Small intestine (tissue), 7 donors: ENCODE measurements at regions not wholly inside any gene's neighbourhood (a gene's known extent, or its start where the extent isn't known, plus 50 kb on each side); places are given as distances from the start of the nearest gene placed in this dataset.
"Not testable (repeated sequence)": the region's sequence is repeated elsewhere in the genome, so short reads cannot be mapped to it uniquely, and the experiment has no call there.

Experiments used
- DNase-seq, 2 donors: peaks; one replicate each; pipeline versions ENCODE4 v3.0.0 to v3.0.0-alpha.2; 2013
- FAIRE-seq: peaks from 2 replicates; lab custom pipeline; 2012; peaks lifted over from hg19 to GRCh38; lab: Jason Lieb, UNC
- H3K27ac ChIP-seq, 3 donors: one replicate each; pipeline ENCODE4 v1.5.1; 2013; ENCODE audit warnings: low read length in 2 of 3, mild to moderate bottlenecking in 2 of 3, control low read depth in 1 of 3, inconsistent platforms in 1 of 3, low read depth in 1 of 3, moderate library complexity in 1 of 3
- H3K27me3 ChIP-seq, 3 donors: one replicate each; pipeline ENCODE4 v1.6.1; 2013; ENCODE audit warnings: low read length in 3 of 3, inconsistent platforms in 1 of 3; ENCODE audit not compliant: control insufficient read depth in 3 of 3, insufficient read depth in 3 of 3
- H3K36me3 ChIP-seq, 3 donors: one replicate each; pipeline ENCODE4 v1.6.1; 2013; ENCODE audit warnings: low read length in 3 of 3, inconsistent platforms in 1 of 3, low read depth in 1 of 3, mild to moderate bottlenecking in 1 of 3, moderate library complexity in 1 of 3; ENCODE audit not compliant: control insufficient read depth in 3 of 3, insufficient read depth in 2 of 3
- H3K4me1 ChIP-seq, 3 donors: one replicate each; pipeline ENCODE4 v1.6.1; 2013; ENCODE audit warnings: low read length in 2 of 3, inconsistent platforms in 1 of 3, low read depth in 1 of 3, mild to moderate bottlenecking in 1 of 3, moderate library complexity in 1 of 3; ENCODE audit not compliant: control insufficient read depth in 3 of 3, insufficient read depth in 2 of 3
- H3K4me3 ChIP-seq, 3 donors: one replicate each; pipeline ENCODE4 v1.5.1; 2013; ENCODE audit warnings: low read length in 3 of 3, control low read depth in 1 of 3, inconsistent platforms in 1 of 3, low read depth in 1 of 3, mild to moderate bottlenecking in 1 of 3, moderate library complexity in 1 of 3
- H3K9me3 ChIP-seq, 2 donors: one replicate each; pipeline ENCODE4 v1.6.1; 2013; ENCODE audit warnings: low read depth in 1 of 2, low read length in 1 of 2; ENCODE audit not compliant: control insufficient read depth in 2 of 2, insufficient read depth in 1 of 2
- WGBS, 3 donors: extraction: QIAGEN DNeasy Blood & Tissue Kit; methylation state at CpG; one replicate each; pipeline ENCODE4 v1.1.7; 2013; 5-methylcytosine and 5-hydroxymethylcytosine counted together
- donor health status: healthy with polysubstance abuse.
- donor health status: control.
- donor health status: control.
- donor health status: Bipolar disorder and iron deficiency.
- donor health status: healthy.

DNA sequence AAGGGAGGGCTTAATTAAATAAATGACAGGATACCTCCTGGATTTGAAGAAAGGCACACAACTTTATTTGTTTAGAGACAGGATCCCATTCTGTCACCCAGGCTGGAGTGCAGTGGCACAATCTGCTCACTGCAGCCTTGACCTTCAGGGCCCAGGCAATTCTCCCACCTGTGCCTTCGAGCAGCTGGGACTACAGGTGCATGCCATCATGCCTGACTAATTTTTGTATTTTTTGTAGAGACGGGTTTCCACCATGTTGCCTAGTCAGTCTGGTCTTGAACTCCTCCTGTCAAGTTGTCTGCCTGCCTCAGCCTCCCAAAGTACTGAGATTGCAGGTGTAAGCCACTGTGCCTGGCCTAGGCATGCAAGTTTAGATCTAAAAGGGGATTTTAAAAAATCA is 272.7 kb upstream of the MBL2 start:
- H3K27me3 ChIP-seq, result no peaks in the 10 kb centered on the region
- WGBS, 3 donors, result 38 to 68% (median 52%) methylated on average over 2 of the region's 2 CpGs
- FAIRE-seq (no peak), DNase-seq (no peak)
- no peaks in the 10 kb centered on the region for H3K36me3 ChIP-seq
- no peaks in the 10 kb centered on the region for H3K9me3 ChIP-seq
- H3K4me3 ChIP-seq, result no peak overlapping the region
- peaks cover 0 to 3% (median 0%) of the 10 kb centered on the region in 3 donors for H3K4me1 ChIP-seq
- H3K27ac ChIP-seq, result no peak overlapping the region

DNA sequence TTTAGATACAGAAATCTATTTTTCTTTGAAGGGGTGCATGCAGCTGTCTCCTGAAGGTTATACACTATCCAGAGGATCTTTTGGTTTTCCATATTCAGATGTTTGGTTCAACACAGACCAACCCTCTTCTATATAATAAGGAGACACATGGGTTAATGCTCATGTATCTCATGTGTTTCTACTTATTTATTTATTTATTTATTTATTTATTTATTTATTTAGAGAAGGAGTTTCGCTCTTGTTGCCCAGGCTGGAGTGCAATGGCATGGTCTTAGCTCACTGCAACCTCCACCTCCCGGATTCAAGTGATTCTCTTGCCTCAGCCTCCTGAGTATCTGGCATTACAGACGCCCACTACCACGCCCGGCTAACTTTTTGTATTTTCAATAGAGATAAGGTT is 263.2 kb upstream of the MBL2 start:
- H3K9me3 ChIP-seq, H3K4me3 ChIP-seq, H3K27me3 ChIP-seq, DNase-seq, H3K4me1 ChIP-seq, H3K27ac ChIP-seq, FAIRE-seq, H3K36me3 ChIP-seq: not testable (repeated sequence)
- 83 to 96% (median 93%) methylated on average over 5 of the region's 5 CpGs for WGBS, 3 donors

DNA sequence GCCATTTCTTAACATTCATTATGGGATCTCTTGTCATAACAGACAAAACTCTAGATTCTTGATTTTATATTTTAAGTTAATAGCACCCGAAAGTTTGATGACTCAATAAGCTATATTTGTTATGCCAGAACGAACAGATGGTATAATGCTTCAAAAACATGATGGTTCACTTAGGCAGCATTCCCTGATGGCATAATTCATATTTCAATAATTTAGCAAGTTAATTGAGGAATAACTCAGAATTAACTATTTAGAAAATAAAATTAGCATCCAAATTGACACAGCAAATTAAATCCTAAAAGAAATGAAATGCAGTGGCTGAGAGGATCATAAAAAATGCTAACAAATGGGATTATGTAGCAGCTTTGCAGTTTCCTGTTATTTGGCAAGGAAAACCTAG is 260.8 kb upstream of the MBL2 start:
- no peak for DNase-seq
- no peak overlapping the region for H3K4me3 ChIP-seq
- no peak for FAIRE-seq
- H3K27ac ChIP-seq, result no peak overlapping the region
- 74 to 85% (median 77%) methylated on average over 2 of the region's 2 CpGs for WGBS, 3 donors
- peaks cover 0 to 3% of the 10 kb centered on the region in 2 donors for H3K9me3 ChIP-seq
- H3K4me1 ChIP-seq, result peaks cover 0 to 14% (median 0%) of the 10 kb centered on the region in 3 donors
- no peaks in the 10 kb centered on the region for H3K36me3 ChIP-seq
- no peaks in the 10 kb centered on the region for H3K27me3 ChIP-seq

DNA sequence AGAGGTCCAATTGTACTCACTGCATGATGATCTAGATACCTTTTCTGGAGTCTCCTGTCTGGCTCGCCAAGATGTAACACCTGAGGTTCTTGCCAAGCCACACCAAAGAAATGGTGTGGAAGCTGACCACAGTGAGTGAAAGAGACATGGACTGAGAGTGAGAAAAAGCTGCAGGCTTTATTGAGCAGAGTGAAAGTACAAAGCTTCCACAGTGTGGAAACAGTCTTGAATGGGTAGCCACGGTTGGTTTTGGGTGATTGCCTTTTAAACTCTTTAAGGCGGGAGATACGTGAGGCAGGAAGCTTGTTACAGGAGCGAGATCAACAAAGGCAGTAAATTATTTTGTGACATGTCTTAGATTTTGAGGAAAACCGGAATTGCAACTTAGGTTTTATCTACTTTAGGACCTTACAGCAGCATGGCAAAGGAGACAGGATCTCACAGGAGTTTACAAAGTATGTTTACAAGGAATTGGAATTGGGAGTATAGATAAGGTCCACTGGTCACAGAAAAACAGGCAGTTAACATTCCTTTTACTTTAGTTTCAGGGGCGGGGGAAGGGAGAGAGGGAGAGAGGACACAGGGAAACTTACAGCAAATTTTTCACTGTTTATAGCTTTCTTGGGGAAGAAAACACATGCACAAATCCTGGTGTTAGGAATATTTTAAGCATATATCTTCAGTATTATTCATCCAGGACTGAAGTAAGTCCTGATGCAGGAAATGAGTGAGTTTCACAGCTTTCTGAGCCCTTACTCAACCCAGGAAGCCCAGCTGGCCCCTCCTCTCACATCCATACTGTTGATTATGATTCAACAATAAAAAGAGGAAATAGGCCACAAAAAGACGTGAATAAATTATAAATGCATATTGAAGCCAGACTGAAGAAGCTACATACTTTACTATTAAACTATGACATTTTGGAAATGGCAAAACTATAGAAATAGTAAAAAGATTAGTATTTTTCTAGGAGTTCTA is 257.6 kb upstream of the MBL2 start:
- H3K27me3 ChIP-seq, H3K4me3 ChIP-seq, FAIRE-seq, H3K9me3 ChIP-seq, H3K36me3 ChIP-seq: not testable (repeated sequence)
- Histone ChIP-seq H3K4me1 (peaks cover 0 to 21% (median 3%) of the 10 kb centered on the region in 3 donors), H3K27ac (peak overlapping the region in 1 of 3 donors; percentile 63)
- 11 to 26% (median 17%) methylated on average over 8 of the region's 8 CpGs for WGBS, 3 donors
- DNase-seq, result peak; percentile 31 to 52

DNA sequence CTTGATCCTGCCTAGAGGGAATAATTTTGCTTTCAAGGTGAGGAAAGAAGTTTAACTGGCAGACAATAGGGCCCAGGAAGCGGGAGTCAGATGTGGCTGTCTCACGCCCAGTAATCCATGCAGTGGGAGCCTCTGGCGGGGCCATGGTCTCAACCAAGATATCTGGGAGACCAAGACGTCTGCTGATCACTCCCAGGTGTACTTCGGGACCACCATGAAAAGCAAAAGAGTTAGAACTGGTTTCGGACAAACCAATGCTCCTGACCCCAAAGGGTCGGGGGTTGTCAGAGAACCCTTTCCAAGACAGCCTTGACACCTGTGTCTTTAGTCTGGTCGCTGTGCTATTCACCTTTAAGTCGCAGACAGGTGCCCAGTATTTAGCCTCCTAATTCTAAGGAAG is 256.9 kb upstream of the MBL2 start:
- Histone ChIP-seq H3K27me3 (no peaks in the 10 kb centered on the region), H3K4me3 (no peak overlapping the region), H3K4me1 (peaks cover 0 to 21% (median 3%) of the 10 kb centered on the region in 3 donors), H3K27ac (no peak overlapping the region), H3K36me3 (no peaks in the 10 kb centered on the region), H3K9me3 (peaks cover 0 to 3% of the 10 kb centered on the region in 2 donors)
- DNase-seq (no peak), FAIRE-seq (no peak)
- WGBS, 3 donors, result 91 to 94% (median 92%) methylated on average over 9 of the region's 9 CpGs

DNA sequence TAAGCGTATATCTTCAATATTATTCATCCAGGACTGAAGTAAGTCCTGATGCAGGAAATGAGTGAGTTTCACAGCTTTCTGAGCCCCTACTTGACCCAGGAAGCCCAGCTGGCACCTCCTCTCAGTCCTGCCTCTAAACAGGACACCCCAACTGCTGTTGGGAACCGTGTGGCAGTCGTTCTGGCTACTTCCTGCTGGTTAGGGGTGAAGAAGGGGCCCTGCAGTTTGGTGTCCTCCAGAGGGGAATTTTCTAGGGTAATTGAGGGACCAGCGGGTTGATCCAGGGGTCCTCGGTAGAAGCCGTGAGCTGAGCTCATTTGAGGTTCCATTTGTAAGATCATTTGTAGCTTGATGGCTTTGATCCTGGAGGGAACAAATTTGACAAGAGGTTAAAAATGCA is 253.2 kb upstream of the MBL2 start:
- Histone ChIP-seq H3K27ac (peak overlapping the region in 1 of 3 donors; percentile 61), H3K4me1 (peaks cover 0 to 16% (median 3%) of the 10 kb centered on the region in 3 donors)
- WGBS, 3 donors, result 51 to 62% (median 55%) methylated on average over 6 of the region's 6 CpGs
- DNase-seq, H3K9me3 ChIP-seq, H3K36me3 ChIP-seq, H3K4me3 ChIP-seq, H3K27me3 ChIP-seq, FAIRE-seq: not testable (repeated sequence)

DNA sequence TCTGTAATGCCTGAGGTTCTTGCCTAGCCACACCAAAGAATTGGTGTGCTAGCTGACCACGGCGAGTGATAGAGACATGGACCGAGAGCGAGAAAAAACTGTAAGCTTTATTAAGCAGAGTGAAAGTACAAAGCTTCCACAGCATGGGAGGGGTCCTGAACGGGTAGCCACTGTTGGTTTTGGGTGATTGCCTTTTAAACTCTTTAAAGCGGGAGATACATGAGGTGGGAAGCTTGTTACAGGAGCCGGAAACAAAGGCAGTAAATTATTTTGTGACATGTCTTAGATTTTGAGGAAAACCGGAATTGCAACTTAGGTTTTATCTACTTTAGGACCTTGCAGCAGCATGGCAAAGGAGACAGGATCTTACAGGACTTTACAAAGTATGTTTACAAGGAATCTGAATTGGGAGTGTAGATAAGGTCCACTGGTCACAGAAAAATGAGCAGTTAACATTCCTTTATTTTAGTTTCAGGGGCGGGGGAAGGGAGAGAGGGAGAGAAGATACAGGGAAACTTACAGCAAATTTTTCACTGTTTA is 252.7 kb upstream of the MBL2 start:
- Histone ChIP-seq H3K9me3 (peaks cover 0 to 3% of the 10 kb centered on the region in 2 donors), H3K36me3 (no peaks in the 10 kb centered on the region), H3K27me3 (no peaks in the 10 kb centered on the region), H3K27ac (peak overlapping the region in 1 of 3 donors; percentile 61), H3K4me1 (peaks cover 0 to 14% (median 3%) of the 10 kb centered on the region in 3 donors), H3K4me3 (peak overlapping the region in 2 of 3 donors; percentile 0 to 30)
- DNase-seq (peak in 1 of 2 donors; percentile 64), FAIRE-seq (no peak)
- WGBS, 3 donors, result 5 to 12% (median 8%) methylated on average over 9 of the region's 9 CpGs

DNA sequence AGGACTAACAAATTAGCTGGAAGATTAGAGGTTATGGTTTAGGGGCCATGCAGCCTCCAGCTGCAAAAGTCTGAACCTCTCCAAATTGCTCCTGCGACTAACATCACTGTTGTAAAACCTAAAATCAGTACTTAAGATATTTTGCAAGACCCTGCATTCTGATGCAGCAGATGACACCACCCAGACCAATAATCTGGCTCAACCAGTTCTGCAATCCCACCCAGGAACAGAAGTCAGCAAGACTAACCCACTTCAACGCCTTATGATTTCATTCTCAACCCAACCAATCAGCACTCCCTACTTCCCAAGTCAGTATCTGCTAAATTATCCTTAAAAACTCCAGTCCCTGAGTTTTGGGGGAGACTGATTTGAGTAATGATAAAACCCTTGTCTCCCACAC is 250.8 kb upstream of the MBL2 start:
- H3K36me3 ChIP-seq, result no peaks in the 10 kb centered on the region
- FAIRE-seq (no peak), DNase-seq (no peak)
- 71 to 84% (median 82%) methylated on average over 2 of the region's 2 CpGs for WGBS, 3 donors
- H3K9me3 ChIP-seq, result no peaks in the 10 kb centered on the region
- H3K27me3 ChIP-seq, result no peaks in the 10 kb centered on the region
- no peak overlapping the region for H3K27ac ChIP-seq
- peaks cover 0 to 8% (median 3%) of the 10 kb centered on the region in 3 donors for H3K4me1 ChIP-seq
- no peak overlapping the region for H3K4me3 ChIP-seq
